ENCODE measurements at regions not wholly inside any gene's neighbourhood (a gene's known extent, or its start where the extent isn't known, plus 50 kb on each side); places are given as distances from the start of the nearest gene placed in this dataset.

- no peaks in the 10 kb centered on the region for H3K36me3 ChIP-seq (ENCODE audit: control insufficient read depth in 2 of 2, extremely low read depth in 1 of 2, insufficient read depth in 1 of 2, low read length in 1 of 2)
- no peak overlapping the region for H3K27ac ChIP-seq (ENCODE audit: low read length)
- H3K4me3 ChIP-seq (ENCODE audit: control insufficient read depth in 1 of 2, extremely low read depth in 1 of 2, low read length in 1 of 2): no peak overlapping the region
- no peaks in the 10 kb centered on the region for H3K9me3 ChIP-seq
- no peaks in the 10 kb centered on the region for H3K4me1 ChIP-seq (ENCODE audit: control insufficient read depth in 1 of 2, extremely low read depth in 1 of 2, insufficient read depth in 2 of 2, low read length in 2 of 2)
- H3K36me3 Mint-ChIP-seq: no peaks in the 10 kb centered on the region
- H3K4me1 Mint-ChIP-seq: no peaks in the 10 kb centered on the region
- ChIA-PET POLR2A (no interaction called here), CTCF (no interaction called here)
- H3K27me3 Mint-ChIP-seq: no peaks in the 10 kb centered on the region
- no peak for DNase-seq
- H3K9me3 Mint-ChIP-seq: peaks cover 5 to 18% (median 7%) of the 10 kb centered on the region in 3 donors
- no peak for ATAC-seq (replicated peaks in 1 of 4)
- no peak overlapping the region for H3K27ac Mint-ChIP-seq
- H3K27me3 ChIP-seq (replicated peaks in 1 of 2; ENCODE audit: control insufficient read depth in 2 of 2, extremely low read depth in 1 of 2, insufficient read depth in 2 of 2, low read length in 1 of 2): no peaks in the 10 kb centered on the region
- no CpG with 5 or more reads among the region's 1 CpG for WGBS (ENCODE audit: insufficient coverage)
- H3K4me3 Mint-ChIP-seq: no peak overlapping the region
Measured at GRCh38 chr18:42582266-42582665, 533.2 kb downstream of the RIT2 start.

GRCh38 chr18:42583283-42583731 is 532.2 kb downstream of the RIT2 start:
- Histone ChIP-seq H3K27me3 (replicated peaks in 1 of 2; ENCODE audit: control insufficient read depth in 2 of 2, extremely low read depth in 1 of 2, insufficient read depth in 2 of 2, low read length in 1 of 2) (no peaks in the 10 kb centered on the region), H3K36me3 (ENCODE audit: control insufficient read depth in 2 of 2, extremely low read depth in 1 of 2, insufficient read depth in 1 of 2, low read length in 1 of 2) (no peaks in the 10 kb centered on the region), H3K27ac (ENCODE audit: low read length) (no peak overlapping the region), H3K4me3 (ENCODE audit: control insufficient read depth in 1 of 2, extremely low read depth in 1 of 2, low read length in 1 of 2) (no peak overlapping the region), H3K4me1 (ENCODE audit: control insufficient read depth in 1 of 2, extremely low read depth in 1 of 2, insufficient read depth in 2 of 2, low read length in 2 of 2) (no peaks in the 10 kb centered on the region), H3K9me3 (no peaks in the 10 kb centered on the region)
- ChIA-PET POLR2A (no interaction called here), CTCF (no interaction called here)
- no peak for DNase-seq
- no peaks in the 10 kb centered on the region for H3K36me3 Mint-ChIP-seq
- H3K9me3 Mint-ChIP-seq: peaks cover 4 to 22% (median 12%) of the 10 kb centered on the region in 3 donors
- H3K27ac Mint-ChIP-seq: no peak overlapping the region
- H3K27me3 Mint-ChIP-seq: no peaks in the 10 kb centered on the region
- H3K4me3 Mint-ChIP-seq: no peak overlapping the region
- 0% methylated on average over 1 of the region's 1 CpG for WGBS (ENCODE audit: insufficient coverage)
- no peak for ATAC-seq (replicated peaks in 1 of 4)
- no peaks in the 10 kb centered on the region for H3K4me1 Mint-ChIP-seq

DNA sequence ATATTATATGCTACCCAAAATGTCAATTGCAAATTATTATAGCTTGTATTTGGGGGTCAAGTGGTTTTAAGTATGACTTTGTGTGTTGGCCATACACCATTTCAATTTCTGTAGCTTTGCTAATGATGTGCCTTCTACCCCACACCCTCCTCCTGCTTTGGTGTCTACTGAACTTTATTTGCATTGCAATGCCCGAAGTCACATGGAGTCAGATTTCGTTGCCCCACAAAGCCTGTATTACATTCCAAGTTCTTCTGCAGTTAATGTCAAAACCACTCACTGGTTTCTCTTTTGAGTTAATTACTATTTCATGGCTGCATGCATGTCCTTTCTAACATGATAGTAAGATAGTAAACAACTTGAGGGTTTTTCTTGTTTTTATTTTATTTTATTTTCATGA is 528.9 kb downstream of the RIT2 start:
- H3K9me3 Mint-ChIP-seq: peaks cover 4 to 27% (median 7%) of the 10 kb centered on the region in 3 donors
- DNase-seq: no peak
- POLR2A ChIA-PET: no interaction called here

GRCh38 chr18:42588786-42589185 is 526.7 kb downstream of the RIT2 start:
- Histone ChIP-seq H3K27ac (ENCODE audit: low read length) (no peak overlapping the region), H3K4me1 (ENCODE audit: control insufficient read depth in 1 of 2, extremely low read depth in 1 of 2, insufficient read depth in 2 of 2, low read length in 2 of 2) (no peaks in the 10 kb centered on the region), H3K9me3 (no peaks in the 10 kb centered on the region), H3K36me3 (ENCODE audit: control insufficient read depth in 2 of 2, extremely low read depth in 1 of 2, insufficient read depth in 1 of 2, low read length in 1 of 2) (no peaks in the 10 kb centered on the region), H3K27me3 (replicated peaks in 1 of 2; ENCODE audit: control insufficient read depth in 2 of 2, extremely low read depth in 1 of 2, insufficient read depth in 2 of 2, low read length in 1 of 2) (no peaks in the 10 kb centered on the region), H3K4me3 (ENCODE audit: control insufficient read depth in 1 of 2, extremely low read depth in 1 of 2, low read length in 1 of 2) (no peak overlapping the region)
- ChIA-PET CTCF (interaction anchor here in 1 of 2 donors (0.6 kb wide), 1 partner anchor 943 kb away, joined by 3 read pairs; no protein-coding TSS in a partner anchor), POLR2A (no interaction called here)
- DNase-seq: no peak
- H3K9me3 Mint-ChIP-seq: peaks cover 4 to 26% (median 12%) of the 10 kb centered on the region in 3 donors
- H3K36me3 Mint-ChIP-seq: no peaks in the 10 kb centered on the region
- H3K27ac Mint-ChIP-seq: no peak overlapping the region
- no peaks in the 10 kb centered on the region for H3K4me1 Mint-ChIP-seq
- H3K4me3 Mint-ChIP-seq: no peak overlapping the region
- ATAC-seq (replicated peaks in 1 of 4): no peak
- no peaks in the 10 kb centered on the region for H3K27me3 Mint-ChIP-seq
- no CpG with 5 or more reads among the region's 3 CpGs for WGBS (ENCODE audit: insufficient coverage)

More for the DNA sequence above, 528.9 kb downstream of the RIT2 start:
- Mint-ChIP-seq H3K27me3 (no peaks in the 10 kb centered on the region), H3K27ac (no peak overlapping the region), H3K4me1 (no peaks in the 10 kb centered on the region), H3K4me3 (no peak overlapping the region), H3K36me3 (no peaks in the 10 kb centered on the region)
- no peaks in the 10 kb centered on the region for H3K9me3 ChIP-seq
- no peak for ATAC-seq (replicated peaks in 1 of 4)
- no CpG with 5 or more reads among the region's 2 CpGs for WGBS (ENCODE audit: insufficient coverage)
- H3K27ac ChIP-seq (ENCODE audit: low read length): no peak overlapping the region
- H3K36me3 ChIP-seq (ENCODE audit: control insufficient read depth in 2 of 2, extremely low read depth in 1 of 2, insufficient read depth in 1 of 2, low read length in 1 of 2): no peaks in the 10 kb centered on the region
- CTCF ChIA-PET: no interaction called here
- no peaks in the 10 kb centered on the region for H3K27me3 ChIP-seq (replicated peaks in 1 of 2; ENCODE audit: control insufficient read depth in 2 of 2, extremely low read depth in 1 of 2, insufficient read depth in 2 of 2, low read length in 1 of 2)
- H3K4me3 ChIP-seq (ENCODE audit: control insufficient read depth in 1 of 2, extremely low read depth in 1 of 2, low read length in 1 of 2): no peak overlapping the region
- no peaks in the 10 kb centered on the region for H3K4me1 ChIP-seq (ENCODE audit: control insufficient read depth in 1 of 2, extremely low read depth in 1 of 2, insufficient read depth in 2 of 2, low read length in 2 of 2)

DNA sequence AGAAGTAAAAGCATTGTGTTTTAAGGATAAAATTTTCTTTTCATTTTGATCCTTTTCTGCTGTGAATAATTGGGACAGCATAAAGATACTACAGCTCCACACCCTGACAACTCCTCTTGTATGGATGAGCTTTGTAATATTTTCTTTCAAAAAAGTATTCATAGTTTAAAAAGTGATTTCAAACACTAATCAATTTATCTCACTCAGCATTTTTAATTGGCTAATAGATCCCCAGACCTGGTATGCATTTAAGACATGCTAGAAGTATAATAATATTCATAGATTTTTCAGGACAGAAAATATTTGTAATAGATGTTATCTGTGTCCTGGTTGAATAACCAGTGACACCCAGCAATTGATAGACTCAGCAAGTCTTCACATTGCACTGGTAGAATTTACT is 510.7 kb downstream of the RIT2 start:
- peaks cover 9 to 13% (median 11%) of the 10 kb centered on the region in 3 donors for H3K9me3 Mint-ChIP-seq
- ChIA-PET CTCF (no interaction called here), POLR2A (no interaction called here)
- no peaks in the 10 kb centered on the region for H3K4me1 Mint-ChIP-seq
- DNase-seq (no peak), ATAC-seq (replicated peaks in 1 of 4) (no peak)
- no peak overlapping the region for H3K27ac Mint-ChIP-seq
- Histone ChIP-seq H3K9me3 (no peaks in the 10 kb centered on the region), H3K4me1 (ENCODE audit: control insufficient read depth in 1 of 2, extremely low read depth in 1 of 2, insufficient read depth in 2 of 2, low read length in 2 of 2) (no peaks in the 10 kb centered on the region), H3K27me3 (replicated peaks in 1 of 2; ENCODE audit: control insufficient read depth in 2 of 2, extremely low read depth in 1 of 2, insufficient read depth in 2 of 2, low read length in 1 of 2) (no peaks in the 10 kb centered on the region), H3K27ac (ENCODE audit: low read length) (no peak overlapping the region), H3K36me3 (ENCODE audit: control insufficient read depth in 2 of 2, extremely low read depth in 1 of 2, insufficient read depth in 1 of 2, low read length in 1 of 2) (no peaks in the 10 kb centered on the region), H3K4me3 (ENCODE audit: control insufficient read depth in 1 of 2, extremely low read depth in 1 of 2, low read length in 1 of 2) (no peak overlapping the region)
- H3K4me3 Mint-ChIP-seq: no peak overlapping the region
- H3K27me3 Mint-ChIP-seq: no peaks in the 10 kb centered on the region
- no peaks in the 10 kb centered on the region for H3K36me3 Mint-ChIP-seq

DNA sequence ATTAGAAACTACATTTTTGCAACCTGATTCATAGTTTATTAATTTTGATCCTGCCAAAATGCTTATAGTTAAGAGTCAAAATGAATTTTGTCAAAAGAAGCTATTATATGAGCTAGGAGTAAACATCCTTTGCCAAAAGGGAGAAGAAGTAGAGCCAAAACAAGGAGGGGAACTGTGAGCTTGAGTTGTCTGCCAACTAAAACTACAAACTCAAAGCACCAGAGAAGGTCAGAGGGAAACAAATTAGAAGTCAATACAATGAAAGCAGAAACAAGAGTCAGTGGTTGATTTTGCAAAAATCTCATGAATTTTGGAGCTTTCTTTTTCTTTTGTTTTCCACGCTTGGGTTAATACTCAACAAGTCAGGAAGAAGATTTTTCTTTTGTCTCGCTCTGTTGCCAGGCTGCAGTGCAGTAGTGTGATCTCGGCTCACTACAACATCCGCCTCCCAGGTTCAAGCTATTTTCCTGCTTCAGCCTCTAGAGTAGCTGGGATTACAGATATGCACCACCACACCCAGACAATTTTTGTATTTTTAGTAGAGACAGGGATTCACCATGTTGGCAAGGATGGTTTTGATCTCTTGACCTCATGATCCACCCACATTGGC is 508.5 kb downstream of the RIT2 start:
- Mint-ChIP-seq H3K27me3 (no peaks in the 10 kb centered on the region), H3K9me3 (peaks cover 11 to 13% (median 11%) of the 10 kb centered on the region in 3 donors), H3K4me1 (no peaks in the 10 kb centered on the region), H3K4me3 (no peak overlapping the region), H3K27ac (no peak overlapping the region), H3K36me3 (no peaks in the 10 kb centered on the region)
- no peaks in the 10 kb centered on the region for H3K9me3 ChIP-seq
- H3K27me3 ChIP-seq (replicated peaks in 1 of 2; ENCODE audit: control insufficient read depth in 2 of 2, extremely low read depth in 1 of 2, insufficient read depth in 2 of 2, low read length in 1 of 2): no peaks in the 10 kb centered on the region
- H3K27ac ChIP-seq (ENCODE audit: low read length): no peak overlapping the region
- H3K36me3 ChIP-seq (ENCODE audit: control insufficient read depth in 2 of 2, extremely low read depth in 1 of 2, insufficient read depth in 1 of 2, low read length in 1 of 2): no peaks in the 10 kb centered on the region
- WGBS (ENCODE audit: insufficient coverage): 100% methylated on average over 2 of the region's 4 CpGs
- no peak for DNase-seq
- ATAC-seq (replicated peaks in 1 of 4): no peak
- POLR2A ChIA-PET: no interaction called here
- H3K4me3 ChIP-seq (ENCODE audit: control insufficient read depth in 1 of 2, extremely low read depth in 1 of 2, low read length in 1 of 2): no peak overlapping the region
- no peaks in the 10 kb centered on the region for H3K4me1 ChIP-seq (ENCODE audit: control insufficient read depth in 1 of 2, extremely low read depth in 1 of 2, insufficient read depth in 2 of 2, low read length in 2 of 2)
- CTCF ChIA-PET: no interaction called here

DNA sequence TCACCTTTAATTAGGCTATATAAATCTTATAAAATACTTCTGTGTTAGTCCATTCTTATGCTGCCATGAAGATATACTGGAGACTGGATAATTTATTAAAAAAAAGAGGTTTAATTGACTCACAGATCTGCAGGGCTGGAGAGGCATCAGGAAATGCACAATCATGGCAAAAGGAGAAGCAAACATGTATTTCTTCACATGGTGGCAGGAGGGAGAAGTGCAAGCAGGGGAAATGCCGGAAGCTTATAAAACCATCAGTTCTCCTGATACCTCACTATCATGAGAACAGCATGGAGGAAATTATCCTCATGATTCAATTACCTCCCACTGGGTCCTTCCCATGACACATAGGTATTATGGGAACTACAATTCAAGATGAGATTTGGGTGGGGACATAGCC is 504.4 kb downstream of the RIT2 start:
- POLR2A ChIA-PET: no interaction called here
- CTCF ChIA-PET: no interaction called here
- no CpG with 5 or more reads among the region's 1 CpG for WGBS (ENCODE audit: insufficient coverage)
- peaks cover 10 to 18% (median 13%) of the 10 kb centered on the region in 3 donors for H3K9me3 Mint-ChIP-seq
- no peaks in the 10 kb centered on the region for H3K27me3 Mint-ChIP-seq
- no peaks in the 10 kb centered on the region for H3K4me1 ChIP-seq (ENCODE audit: control insufficient read depth in 1 of 2, extremely low read depth in 1 of 2, insufficient read depth in 2 of 2, low read length in 2 of 2)
- no peak for DNase-seq
- no peaks in the 10 kb centered on the region for H3K36me3 Mint-ChIP-seq
- H3K36me3 ChIP-seq (ENCODE audit: control insufficient read depth in 2 of 2, extremely low read depth in 1 of 2, insufficient read depth in 1 of 2, low read length in 1 of 2): no peaks in the 10 kb centered on the region
- no peak overlapping the region for H3K27ac ChIP-seq (ENCODE audit: low read length)
- H3K27ac Mint-ChIP-seq: no peak overlapping the region
- no peak overlapping the region for H3K4me3 ChIP-seq (ENCODE audit: control insufficient read depth in 1 of 2, extremely low read depth in 1 of 2, low read length in 1 of 2)
- ATAC-seq (replicated peaks in 1 of 4): no peak
- H3K9me3 ChIP-seq: no peaks in the 10 kb centered on the region
- H3K4me1 Mint-ChIP-seq: no peaks in the 10 kb centered on the region
- H3K27me3 ChIP-seq (replicated peaks in 1 of 2; ENCODE audit: control insufficient read depth in 2 of 2, extremely low read depth in 1 of 2, insufficient read depth in 2 of 2, low read length in 1 of 2): no peaks in the 10 kb centered on the region
- H3K4me3 Mint-ChIP-seq: no peak overlapping the region

Measured in T-cell (primary cell).